Anterior cingulate cortex (tissue), 58 donors: ENCODE measurements at regions not wholly inside any gene's neighbourhood (a gene's known extent, or its start where the extent isn't known, plus 50 kb on each side); places are given as distances from the start of the nearest gene placed in this dataset.
A peak's percentile ranks its signal among the peaks of the same experiment; 100 is the strongest.
"Not testable (repeated sequence)": the region's sequence is repeated elsewhere in the genome, so short reads cannot be mapped to it uniquely, and the experiment has no call there.

Experiments
- DNase-seq, 58 donors: peaks; one replicate each; lab custom pipeline; 2025; lab: John Stamatoyannopoulos, UW

GRCh38 chr2:187008111-187008510, 159.1 kb upstream of the ZSWIM2 start:
- no peak for DNase-seq

GRCh38 chr2:187003611-187004010, 154.6 kb upstream of the ZSWIM2 start:
- no peak for DNase-seq

GRCh38 chr2:187003038-187003554, 154.1 kb upstream of the ZSWIM2 start:
- DNase-seq, result no peak

GRCh38 chr2:187002242-187002641, 153.3 kb upstream of the ZSWIM2 start:
- no peak for DNase-seq

DNA sequence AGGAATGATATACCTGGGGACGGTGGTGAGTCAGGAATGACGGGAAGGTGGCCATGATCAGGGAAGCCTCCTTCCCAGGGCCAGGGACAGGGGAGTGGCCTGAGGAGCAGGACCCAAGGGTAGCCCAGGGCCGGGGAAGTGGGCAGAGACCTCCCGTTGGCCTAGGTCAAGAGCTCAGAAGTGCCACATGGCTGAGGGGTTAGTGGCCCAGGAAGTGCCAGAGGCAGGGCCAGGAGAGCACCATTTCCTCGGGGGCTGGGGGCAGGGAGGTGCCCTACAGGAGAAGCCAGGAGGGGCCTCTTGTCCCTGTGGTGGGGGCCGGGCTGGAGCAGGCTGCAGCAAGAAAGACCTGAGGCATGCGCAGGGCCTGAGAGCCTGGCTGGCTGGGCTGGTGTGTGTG, 152.3 kb upstream of the ZSWIM2 start:
- DNase-seq, result no peak

- DNase-seq, result no peak
Measured at GRCh38 chr2:186995092-186995491, 146.1 kb upstream of the ZSWIM2 start.

- DNase-seq, result no peak
Measured at GRCh38 chr2:186992597-186992996, 143.6 kb upstream of the ZSWIM2 start.

DNA sequence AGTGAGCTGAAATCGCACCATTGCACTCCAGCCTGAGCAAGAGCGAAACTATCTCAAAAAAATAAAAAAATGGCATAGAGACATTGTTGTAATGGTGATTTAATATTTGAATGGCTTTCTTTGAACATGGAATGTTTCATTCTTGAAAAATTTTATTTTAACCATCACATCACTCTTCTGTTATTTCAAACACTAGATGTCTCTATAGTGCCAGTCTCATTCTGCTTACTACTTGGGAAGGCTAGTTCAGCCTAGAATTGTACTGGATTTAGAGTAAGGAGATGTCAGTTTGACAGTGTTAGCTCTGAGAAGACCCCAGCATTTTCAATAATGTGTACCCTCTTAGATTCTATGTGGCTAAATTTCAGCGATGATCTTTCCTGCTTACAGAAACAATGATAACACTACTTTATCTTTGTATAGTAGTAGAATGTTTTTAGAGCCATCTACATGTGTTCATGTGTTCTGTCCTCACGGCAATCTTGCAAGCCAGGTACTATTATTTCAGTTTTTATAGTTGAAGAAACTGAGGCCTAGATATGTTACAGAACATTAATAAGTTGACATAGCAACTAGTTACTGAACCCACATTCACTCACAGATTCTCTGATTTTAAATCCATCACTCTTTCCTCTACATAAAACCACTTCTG, 142.9 kb upstream of the ZSWIM2 start:
- no peak for DNase-seq

GRCh38 chr2:186984966-186985365, 136.0 kb upstream of the ZSWIM2 start:
- DNase-seq, result no peak

DNA sequence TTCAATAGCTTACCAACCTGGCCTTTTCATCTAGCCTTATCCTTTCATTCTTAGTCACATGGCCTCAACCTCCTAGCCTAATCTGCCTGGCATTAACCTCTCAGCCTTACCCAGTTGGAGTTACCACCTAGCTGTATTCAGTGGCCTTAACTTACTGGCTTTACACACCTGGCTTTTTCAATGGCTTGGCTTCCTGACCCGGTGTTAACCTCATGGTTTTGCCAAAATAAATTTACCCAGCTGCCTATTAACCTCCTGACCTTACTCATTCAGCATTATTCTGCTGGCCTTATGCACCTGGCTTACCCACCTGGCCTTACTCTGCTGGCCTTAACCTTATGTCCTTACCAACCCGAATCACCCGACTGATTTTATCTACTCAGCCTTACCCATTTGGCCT, 135.5 kb upstream of the ZSWIM2 start:
- no peak for DNase-seq

DNA sequence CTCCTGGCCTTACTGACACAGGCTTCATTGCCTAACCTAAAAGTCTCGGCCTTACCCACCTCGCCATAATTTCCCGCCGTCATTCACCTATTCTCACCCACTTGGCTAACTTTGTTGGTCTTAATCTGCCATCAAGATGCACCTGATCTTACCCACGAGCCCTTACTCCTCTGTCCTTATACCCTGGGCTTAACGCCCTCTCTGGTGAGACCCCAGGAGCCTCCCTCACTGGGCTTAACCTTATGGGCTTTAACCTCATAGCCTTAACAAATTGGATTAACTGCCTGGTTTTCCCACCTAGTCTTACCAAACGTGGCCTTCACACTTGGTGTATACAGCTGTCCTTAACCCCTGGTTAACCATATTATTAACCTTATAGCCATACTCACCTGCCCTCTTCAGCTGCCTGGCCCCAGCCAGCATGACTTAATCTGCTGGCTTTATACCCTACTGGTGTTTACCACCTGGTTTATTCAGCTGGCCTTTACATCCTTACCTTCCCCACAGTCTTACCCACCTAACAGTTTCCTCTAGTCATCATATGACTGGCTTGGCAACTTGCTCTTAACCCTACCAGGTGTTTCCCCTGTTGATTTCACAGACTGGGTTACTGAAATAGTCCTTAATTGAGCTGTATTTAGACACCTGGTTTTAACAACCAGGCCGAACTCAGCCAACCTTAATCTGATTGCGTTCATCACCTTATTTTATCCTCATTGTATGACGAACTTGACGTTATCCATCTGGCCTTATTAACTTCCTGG, 132.0 kb upstream of the ZSWIM2 start:
- DNase-seq, result no peak

DNA sequence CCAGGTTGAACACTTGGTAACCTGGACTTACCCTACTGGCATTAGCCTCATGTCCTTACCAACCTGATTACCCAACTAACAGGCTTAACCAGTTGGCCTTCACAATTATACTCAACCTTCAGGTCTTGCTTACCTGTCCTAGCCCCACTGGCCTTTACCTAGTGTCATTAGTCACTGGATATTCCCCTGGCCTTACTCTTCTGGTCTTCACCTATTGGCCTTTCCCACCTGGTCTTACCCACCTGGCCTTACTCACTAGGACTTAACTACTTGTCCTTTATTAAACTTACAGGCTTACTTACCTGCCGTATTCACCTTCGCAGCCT, 131.1 kb upstream of the ZSWIM2 start:
- DNase-seq, result no peak

DNA sequence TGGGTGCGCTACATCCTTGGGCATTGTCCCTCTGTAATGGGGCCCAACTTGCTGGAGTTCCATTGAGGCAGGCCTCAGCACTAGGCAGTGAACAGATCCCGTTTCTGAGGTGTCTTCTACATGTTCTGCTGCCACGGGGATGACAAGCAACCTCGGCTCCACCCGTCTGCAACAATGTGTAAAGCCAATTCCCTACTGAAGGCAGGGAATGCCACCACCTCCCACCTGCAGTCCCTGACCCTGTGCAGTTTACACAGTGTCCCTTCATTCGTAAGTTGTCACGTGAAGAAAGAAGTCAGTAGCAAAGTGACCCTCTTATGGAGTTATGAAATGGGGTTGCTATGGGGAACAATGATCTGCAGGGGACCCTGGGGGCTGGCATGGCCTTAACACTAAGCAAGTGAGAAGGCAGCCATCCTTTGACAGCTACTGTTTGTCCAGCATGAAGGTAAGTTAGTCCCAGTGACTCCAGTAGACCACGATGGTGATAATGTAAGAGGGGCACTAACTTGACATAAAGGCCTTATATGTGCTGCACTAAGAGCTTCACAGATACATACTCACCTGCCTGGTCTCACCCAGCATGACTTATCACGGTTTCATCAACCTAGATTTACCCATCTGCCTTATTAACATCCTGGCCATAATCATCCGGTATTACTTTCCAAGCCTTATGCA, 130.6 kb upstream of the ZSWIM2 start:
- no peak for DNase-seq

DNA sequence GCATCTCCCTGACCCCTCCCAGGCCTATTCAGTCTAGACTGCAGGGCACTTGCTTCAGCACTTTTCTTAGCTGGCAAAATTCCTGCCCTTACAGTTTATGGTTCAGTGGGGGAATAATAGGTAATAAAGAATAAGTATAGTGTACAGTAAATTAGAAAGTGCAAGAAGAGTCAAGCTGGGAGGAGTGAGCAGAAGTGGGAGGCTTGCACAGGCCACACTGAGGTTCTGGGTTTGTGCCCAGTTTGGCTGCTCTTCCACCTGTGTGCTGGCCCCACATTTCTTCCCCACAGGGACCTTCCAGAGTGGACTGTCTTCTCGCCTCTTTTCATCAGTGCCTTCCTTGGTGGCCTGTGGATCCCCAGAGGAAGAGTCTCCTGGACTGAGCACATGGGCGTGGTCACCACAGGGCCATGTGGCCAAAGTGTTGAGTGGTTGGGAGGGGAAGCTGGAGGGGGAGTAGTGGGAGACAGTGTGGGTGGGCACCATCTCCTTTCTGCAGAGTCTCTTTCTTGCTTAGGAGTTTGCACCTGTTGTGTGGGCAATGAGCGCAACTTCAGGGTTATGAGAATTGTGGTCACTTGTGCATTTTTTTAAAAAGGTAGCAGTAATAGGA, 128.6 kb upstream of the ZSWIM2 start:
- DNase-seq, result no peak

- DNase-seq, result no peak
Measured at GRCh38 chr2:186976329-186976728, 127.4 kb upstream of the ZSWIM2 start.

- no peak for DNase-seq
Measured at GRCh38 chr2:186972281-186972970, 123.5 kb upstream of the ZSWIM2 start.

DNA sequence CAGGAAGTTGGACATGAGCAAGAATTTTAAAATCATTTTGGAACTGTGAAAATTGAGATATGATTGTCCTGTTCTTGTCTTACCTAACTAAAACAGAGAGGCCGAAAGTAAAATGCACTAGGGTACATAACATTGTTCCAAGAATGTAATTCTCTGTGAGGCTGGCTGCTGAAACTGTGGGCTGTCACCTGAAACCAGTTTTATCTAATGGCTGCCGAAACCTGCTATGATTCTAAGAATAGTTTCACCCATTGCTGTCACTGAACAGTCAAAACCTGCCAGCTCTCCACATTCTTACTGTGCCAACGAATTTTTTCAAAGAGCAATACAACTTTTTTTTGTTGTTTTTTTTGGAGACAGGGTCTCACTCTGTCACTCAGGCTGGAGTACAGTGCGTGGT, 119.3 kb upstream of the ZSWIM2 start:
- DNase-seq, result no peak

DNA sequence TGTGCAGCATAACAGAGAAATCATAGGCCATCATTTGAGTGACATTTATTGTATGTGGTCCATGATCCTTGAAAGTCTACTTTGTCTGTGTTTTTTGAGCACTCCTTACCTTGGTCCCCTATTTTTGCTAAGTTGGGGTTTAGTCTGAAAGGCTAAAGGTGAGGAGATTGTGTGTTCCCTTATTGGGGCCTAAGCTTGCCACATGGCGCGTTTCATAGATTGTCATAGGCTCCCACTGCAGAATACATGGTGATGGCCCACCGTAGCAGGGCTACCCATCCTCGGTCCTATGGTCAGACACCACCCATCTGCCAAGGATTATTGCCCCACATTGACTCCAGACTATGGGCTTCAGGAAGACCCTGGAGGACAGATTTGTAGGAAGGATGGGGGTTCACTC, 117.0 kb upstream of the ZSWIM2 start:
- no peak for DNase-seq

DNA sequence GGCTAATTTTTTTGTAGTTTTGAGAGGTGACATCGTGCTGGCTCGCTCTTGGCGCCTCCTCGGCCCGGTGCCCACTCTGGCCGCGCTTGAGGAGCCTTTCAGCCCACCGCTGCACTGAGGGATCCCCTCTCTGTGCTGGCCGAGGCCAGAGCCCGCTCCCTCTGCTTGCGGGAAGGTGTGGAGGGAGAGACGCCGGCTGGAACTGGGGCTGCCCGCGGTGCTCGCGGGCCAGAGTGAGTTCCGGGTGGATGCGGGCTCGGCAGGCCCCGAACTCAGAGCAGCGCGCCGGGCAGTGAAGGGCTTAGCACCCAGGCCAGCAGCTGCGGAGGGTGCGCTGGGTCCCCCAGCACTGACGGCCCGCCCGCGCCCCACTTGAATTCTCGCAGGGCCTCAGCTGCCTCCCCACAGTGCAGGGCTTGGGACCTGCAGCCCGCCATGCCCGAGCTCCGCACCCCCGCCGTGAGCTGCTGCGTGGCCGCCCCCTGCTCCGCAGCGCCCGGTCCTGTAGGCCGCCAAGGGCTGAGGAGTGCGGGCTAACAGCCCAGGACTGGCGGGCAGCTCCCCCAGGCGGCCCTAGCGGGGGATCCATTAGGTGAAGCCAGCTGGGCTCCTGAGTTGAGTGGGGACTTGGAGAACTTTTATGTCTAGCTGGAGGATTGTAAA, 113.2 kb upstream of the ZSWIM2 start:
- peak in 1 of 58 donors; percentile 5 for DNase-seq

DNA sequence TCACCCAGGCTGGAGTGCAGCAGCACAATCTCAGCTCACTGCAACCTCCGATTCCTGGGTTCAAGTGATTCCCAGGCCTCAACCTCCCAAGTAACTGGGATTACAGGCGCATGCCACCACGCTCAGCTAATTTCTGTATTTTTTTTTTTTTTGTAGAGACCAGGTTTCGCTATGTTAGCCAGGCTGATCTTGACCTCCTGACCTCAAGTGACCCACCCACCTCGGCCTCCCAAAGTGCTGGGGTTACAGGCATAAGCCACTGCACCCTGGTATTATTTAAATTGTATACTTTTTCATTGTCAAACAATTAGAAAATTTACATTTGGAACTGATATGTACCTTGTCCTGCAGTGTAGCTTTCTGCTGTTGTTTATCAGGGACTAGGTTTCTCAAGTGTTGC, 111.3 kb upstream of the ZSWIM2 start:
- not testable (repeated sequence) for DNase-seq
